ENCODE measurements at regions not wholly inside any gene's neighbourhood (a gene's known extent, or its start where the extent isn't known, plus 50 kb on each side); places are given as distances from the start of the nearest gene placed in this dataset.

DNA sequence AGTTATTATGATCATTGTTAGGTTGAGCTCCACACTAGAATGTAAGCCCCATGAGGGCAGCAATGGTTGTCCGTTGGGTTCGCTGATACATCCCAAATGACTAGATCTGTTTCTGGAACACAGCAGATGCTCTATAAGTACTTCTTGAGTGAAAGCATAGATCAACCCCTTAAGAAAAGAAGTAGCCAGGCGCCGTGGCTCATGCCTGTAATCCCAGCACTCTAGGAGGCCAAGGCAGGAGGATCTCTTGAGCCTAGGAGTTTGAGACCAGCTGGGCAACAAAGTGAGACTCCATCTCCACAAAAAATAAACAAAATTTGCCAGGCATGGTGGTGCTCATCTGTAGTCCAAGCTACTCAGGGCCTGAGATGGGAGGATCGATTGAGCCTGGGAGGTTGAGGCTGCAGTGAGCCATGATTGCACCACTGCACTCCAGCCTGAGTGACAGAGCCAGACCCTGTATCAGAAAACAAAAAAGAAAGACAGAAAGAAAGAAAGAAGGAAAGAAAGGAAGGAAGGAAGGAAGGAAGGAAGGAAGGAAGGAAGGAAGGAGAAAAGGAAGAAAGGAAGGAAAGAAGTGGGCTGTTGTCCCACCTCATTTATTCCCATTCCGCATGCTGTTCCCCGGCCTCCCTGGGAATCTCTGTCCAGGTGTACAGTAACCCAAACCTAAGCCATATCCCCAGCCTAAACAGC is 54.4 kb upstream of the RPL38 start:
- no TSS peak for BruUV-seq (replicated peaks)
- H3K9me3 ChIP-seq (ENCODE audit: control insufficient read depth in 1 of 2, insufficient read depth in 1 of 2, low read depth in 1 of 2, low read length in 2 of 2) = no peaks in the 10 kb centered on the region; a peak in 1 of 4 replicates
- ChIA-PET CTCF (no interaction called here), RAD21 (ENCODE audit: low non-redundant PET in 1 of 2, low total read pairs in 2 of 2, uncharacterized antibody in 2 of 2, unreplicated experiment in 2 of 2) (no interaction called here), POLR2A (no interaction called here)
- H3K9ac ChIP-seq (ENCODE audit: low read length) = no peak overlapping the region
- H3K27ac ChIP-seq (ENCODE audit: low read depth, low read length) = no peak overlapping the region
- ATAC-seq (no peak), DNase-seq (ENCODE audit: low read depth, low spot score) (no peak)
- no peak overlapping the region for H2AFZ ChIP-seq (ENCODE audit: low read depth, low read length, poor library complexity, severe bottlenecking)
- H3K79me2 ChIP-seq (ENCODE audit: insufficient read depth, low read length) = no peaks in the 10 kb centered on the region
- peaks cover 10 to 19% of the 10 kb centered on the region in 2 experiments for H3K4me1 ChIP-seq (ENCODE audit: control insufficient read depth in 1 of 2, insufficient read depth in 2 of 2, low read length in 2 of 2)
- peaks cover 3% of the 10 kb centered on the region; the same call in 1 of the 2 replicates for H3K27me3 ChIP-seq (ENCODE audit: insufficient read depth, low read length)
- H3K9me2 ChIP-seq (ENCODE audit: insufficient read depth) = no peaks in the 10 kb centered on the region
- H3K4me3 ChIP-seq (replicated peaks in 1 of 2; ENCODE audit: low read depth in 1 of 2, low read length in 2 of 2) = no peak overlapping the region
- H3K4me2 ChIP-seq (ENCODE audit: low read length) = no peak overlapping the region
- H3K36me3 ChIP-seq (ENCODE audit: control insufficient read depth in 1 of 2, insufficient read depth in 2 of 2, low read length in 2 of 2) = no peaks in the 10 kb centered on the region
- TF ChIP-seq, protein P1, sequence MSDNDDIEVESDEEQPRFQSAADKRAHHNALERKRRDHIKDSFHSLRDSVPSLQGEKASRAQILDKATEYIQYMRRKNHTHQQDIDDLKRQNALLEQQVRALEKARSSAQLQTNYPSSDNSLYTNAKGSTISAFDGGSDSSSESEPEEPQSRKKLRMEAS (IDR thresholded peaks at IDR 0.05) = no peak
- TF ChIP-seq JUND (IDR thresholded peaks at IDR 0.05) (no peak), ELF1 (IDR thresholded peaks at IDR 0.05; ENCODE audit: borderline replicate concordance, low read depth) (no peak), YY1 (IDR thresholded peaks at IDR 0.05; ENCODE audit: extremely low read depth, insufficient replicate concordance, low read depth, low read length) (no peak), FOSL1 (IDR thresholded peaks at IDR 0.05; ENCODE audit: low read depth) (no peak), SRF (IDR thresholded peaks at IDR 0.05; ENCODE audit: low read depth) (no peak), EZH2phosphoT487 (IDR thresholded peaks at IDR 0.05; ENCODE audit: borderline replicate concordance) (no peak), SP1 (IDR thresholded peaks at IDR 0.05; ENCODE audit: low read depth) (no peak), RAD21 (IDR thresholded peaks at IDR 0.05; ENCODE audit: low read depth) (no peak), ZFX (IDR thresholded peaks at IDR 0.05) (no peak), CEBPB (IDR thresholded peaks at IDR 0.05; ENCODE audit: low read depth) (no peak), CBX3 (IDR thresholded peaks at IDR 0.05; ENCODE audit: low read depth) (no peak), EGR1 (IDR thresholded peaks at IDR 0.05; ENCODE audit: low read depth) (no peak), POLR2AphosphoS5 (IDR thresholded peaks at IDR 0.05; ENCODE audit: low read depth, low read length) (no peak)
- TF ChIP-seq, protein P2, sequence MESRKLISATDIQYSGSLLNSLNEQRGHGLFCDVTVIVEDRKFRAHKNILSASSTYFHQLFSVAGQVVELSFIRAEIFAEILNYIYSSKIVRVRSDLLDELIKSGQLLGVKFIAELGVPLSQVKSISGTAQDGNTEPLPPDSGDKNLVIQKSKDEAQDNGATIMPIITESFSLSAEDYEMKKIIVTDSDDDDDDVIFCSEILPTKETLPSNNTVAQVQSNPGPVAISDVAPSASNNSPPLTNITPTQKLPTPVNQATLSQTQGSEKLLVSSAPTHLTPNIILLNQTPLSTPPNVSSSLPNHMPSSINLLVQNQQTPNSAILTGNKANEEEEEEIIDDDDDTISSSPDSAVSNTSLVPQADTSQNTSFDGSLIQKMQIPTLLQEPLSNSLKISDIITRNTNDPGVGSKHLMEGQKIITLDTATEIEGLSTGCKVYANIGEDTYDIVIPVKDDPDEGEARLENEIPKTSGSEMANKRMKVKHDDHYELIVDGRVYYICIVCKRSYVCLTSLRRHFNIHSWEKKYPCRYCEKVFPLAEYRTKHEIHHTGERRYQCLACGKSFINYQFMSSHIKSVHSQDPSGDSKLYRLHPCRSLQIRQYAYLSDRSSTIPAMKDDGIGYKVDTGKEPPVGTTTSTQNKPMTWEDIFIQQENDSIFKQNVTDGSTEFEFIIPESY (IDR thresholded peaks at IDR 0.05; ENCODE audit: extremely low read depth, insufficient replicate concordance, low read length) = no peak
- TF ChIP-seq, protein P3, sequence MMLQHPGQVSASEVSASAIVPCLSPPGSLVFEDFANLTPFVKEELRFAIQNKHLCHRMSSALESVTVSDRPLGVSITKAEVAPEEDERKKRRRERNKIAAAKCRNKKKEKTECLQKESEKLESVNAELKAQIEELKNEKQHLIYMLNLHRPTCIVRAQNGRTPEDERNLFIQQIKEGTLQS (IDR thresholded peaks at IDR 0.05) = no peak
- TF ChIP-seq, protein P4, sequence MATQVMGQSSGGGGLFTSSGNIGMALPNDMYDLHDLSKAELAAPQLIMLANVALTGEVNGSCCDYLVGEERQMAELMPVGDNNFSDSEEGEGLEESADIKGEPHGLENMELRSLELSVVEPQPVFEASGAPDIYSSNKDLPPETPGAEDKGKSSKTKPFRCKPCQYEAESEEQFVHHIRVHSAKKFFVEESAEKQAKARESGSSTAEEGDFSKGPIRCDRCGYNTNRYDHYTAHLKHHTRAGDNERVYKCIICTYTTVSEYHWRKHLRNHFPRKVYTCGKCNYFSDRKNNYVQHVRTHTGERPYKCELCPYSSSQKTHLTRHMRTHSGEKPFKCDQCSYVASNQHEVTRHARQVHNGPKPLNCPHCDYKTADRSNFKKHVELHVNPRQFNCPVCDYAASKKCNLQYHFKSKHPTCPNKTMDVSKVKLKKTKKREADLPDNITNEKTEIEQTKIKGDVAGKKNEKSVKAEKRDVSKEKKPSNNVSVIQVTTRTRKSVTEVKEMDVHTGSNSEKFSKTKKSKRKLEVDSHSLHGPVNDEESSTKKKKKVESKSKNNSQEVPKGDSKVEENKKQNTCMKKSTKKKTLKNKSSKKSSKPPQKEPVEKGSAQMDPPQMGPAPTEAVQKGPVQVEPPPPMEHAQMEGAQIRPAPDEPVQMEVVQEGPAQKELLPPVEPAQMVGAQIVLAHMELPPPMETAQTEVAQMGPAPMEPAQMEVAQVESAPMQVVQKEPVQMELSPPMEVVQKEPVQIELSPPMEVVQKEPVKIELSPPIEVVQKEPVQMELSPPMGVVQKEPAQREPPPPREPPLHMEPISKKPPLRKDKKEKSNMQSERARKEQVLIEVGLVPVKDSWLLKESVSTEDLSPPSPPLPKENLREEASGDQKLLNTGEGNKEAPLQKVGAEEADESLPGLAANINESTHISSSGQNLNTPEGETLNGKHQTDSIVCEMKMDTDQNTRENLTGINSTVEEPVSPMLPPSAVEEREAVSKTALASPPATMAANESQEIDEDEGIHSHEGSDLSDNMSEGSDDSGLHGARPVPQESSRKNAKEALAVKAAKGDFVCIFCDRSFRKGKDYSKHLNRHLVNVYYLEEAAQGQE (IDR thresholded peaks at IDR 0.05; ENCODE audit: low read depth) = no peak
- no peaks in the 10 kb centered on the region for H4K20me1 ChIP-seq (ENCODE audit: insufficient read depth)
- intact Hi-C loops (cut with micrococcal nuclease) = no loop called here

All from HCT116 (cell line).